Stimulated activated CD4-positive, alpha-beta T cell treated with anti-CD3 and anti-CD28 coated beads, Interleukin-4, amount 100 ng/mL, for 1 hour (primary cell): ENCODE measurements at regions not wholly inside any gene's neighbourhood (a gene's known extent, or its start where the extent isn't known, plus 50 kb on each side); places are given as distances from the start of the nearest gene placed in this dataset.

ENCODE experiments used
- DNase-seq: peaks from one replicate; pipeline ENCODE4 v3.0.0-alpha.2; 2020

- no peak for DNase-seq
Observed at GRCh38 chr16:86171329-86171728, 272.4 kb downstream of the IRF8 start.

DNA sequence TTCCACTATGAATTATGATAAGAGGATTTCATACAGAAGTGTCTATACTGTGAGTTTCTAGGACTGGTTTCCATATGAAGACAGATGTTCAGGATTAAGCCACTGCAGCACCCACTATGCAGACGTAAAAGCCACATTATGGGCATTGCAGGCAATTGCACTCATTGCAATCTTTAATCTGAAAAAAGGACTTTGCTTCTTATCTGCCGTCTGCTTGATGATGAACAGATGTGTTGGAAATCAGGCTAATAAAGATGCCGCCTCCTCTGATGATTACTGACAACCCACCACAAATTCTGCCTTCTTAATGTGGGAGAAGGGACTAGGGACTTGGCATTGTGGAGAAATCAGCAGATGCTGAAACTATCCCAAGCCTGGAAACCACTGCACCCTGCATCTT lies 276.9 kb downstream of the IRF8 start:
- DNase-seq, result no peak

GRCh38 chr16:86176462-86176861 lies 277.5 kb downstream of the IRF8 start:
- DNase-seq, result no peak

GRCh38 chr16:86180244-86180643 lies 281.3 kb downstream of the IRF8 start:
- no peak for DNase-seq

- DNase-seq, result no peak
Observed at GRCh38 chr16:86180780-86181179, 281.8 kb downstream of the IRF8 start.

GRCh38 chr16:86181526-86181925 lies 282.6 kb downstream of the IRF8 start:
- DNase-seq, result no peak

- DNase-seq, result no peak
Observed at GRCh38 chr16:86184185-86184584, 285.2 kb downstream of the IRF8 start.

DNA sequence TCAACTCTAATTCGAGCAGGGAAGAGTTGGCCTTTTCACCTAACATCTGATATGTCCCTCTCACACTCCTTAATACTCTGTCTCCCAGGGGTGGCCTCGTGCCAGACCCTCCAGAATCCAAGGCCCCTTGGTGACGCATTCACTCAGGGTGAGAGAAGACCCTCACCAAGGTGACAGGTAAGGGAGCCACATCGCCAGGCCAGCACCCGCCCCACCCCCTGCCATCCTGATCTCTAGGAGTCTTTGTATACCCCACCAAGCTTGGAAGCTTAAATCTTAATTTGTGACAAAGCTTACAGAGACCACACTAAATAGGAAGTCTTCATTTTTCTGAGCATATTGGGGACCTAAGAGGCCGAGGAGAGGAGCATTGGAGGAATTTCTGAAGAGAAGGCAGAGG lies 286.1 kb downstream of the IRF8 start:
- no peak for DNase-seq

GRCh38 chr16:86186313-86186712 lies 287.4 kb downstream of the IRF8 start:
- no peak for DNase-seq

DNA sequence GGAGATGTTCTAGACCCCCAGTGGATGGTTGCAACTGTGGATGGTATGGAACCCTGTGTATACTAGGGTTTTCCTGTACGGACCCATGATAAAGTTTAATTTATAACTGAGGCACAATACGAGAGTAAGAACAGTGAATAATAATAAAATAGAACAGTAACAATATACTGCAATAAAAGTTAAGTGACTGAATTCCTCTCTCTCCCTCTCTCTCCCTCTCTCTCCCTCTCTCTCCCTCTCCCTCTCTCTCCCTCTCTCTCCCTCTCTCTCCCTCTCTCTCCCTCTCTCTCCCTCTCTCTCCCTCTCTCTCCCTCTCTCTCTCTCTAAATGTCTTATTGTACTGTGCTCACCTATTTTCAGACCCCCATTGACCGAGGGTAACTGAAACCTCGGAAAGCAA lies 291.0 kb downstream of the IRF8 start:
- no peak for DNase-seq

DNA sequence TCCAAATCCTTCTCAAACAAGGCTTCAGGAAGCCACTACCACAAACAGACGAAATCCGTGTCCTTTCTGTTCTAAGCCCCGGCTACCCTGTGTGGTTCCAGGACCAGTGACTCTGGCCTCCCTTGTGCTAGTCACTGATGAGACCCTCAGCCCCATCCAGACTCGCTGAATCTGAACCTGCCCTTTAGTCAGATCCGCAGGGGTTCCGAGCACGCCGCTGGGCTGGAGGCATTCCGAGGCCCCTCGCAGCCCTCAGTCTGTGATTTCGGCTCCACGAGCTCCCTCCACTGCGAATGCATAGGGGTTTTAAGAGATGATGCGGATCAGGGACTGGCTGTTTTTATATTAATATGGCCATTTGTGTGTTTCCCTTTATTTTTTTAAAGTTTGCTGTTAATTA lies 292.7 kb downstream of the IRF8 start:
- no peak for DNase-seq

GRCh38 chr16:86193528-86194193 lies 294.7 kb downstream of the IRF8 start:
- DNase-seq, result no peak

GRCh38 chr16:86195863-86196630 lies 297.1 kb downstream of the IRF8 start:
- no peak for DNase-seq

DNA sequence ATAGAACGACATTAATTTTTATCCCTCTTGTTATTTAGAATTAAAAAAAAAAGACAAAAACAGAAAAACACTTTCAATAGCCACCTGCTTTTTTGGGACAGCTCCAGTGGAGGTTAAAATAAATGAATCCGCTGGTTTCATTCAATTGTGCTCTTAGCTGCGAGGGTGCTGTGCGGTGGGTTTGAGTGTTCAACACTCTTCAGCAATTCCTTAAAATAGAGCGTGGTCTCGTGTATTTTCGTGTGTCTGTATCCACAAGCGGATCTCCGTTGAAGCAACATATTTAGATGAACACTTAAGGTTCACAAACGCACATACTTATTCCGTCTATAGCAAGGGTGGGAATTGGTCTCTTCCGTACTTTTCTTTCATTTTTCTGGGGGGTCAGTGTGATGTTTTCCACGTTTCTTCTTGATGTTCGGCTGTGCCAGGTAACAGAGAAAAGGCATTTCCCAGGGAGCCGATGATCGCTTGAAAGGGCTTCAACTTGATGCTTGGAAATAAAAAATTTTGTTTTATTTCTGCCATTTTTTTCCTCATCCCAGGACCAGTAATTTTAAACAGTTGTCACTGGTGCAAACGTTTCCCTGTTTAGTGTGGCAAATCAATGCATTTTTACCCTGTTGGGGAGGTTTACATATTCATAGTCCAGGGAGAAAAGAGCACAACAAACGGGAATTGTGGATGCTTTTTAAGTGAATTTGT lies 297.9 kb downstream of the IRF8 start:
- no peak for DNase-seq

GRCh38 chr16:86198206-86199118 lies 299.5 kb downstream of the IRF8 start:
- DNase-seq, result no peak

GRCh38 chr16:86199182-86199581 lies 300.2 kb downstream of the IRF8 start:
- no peak for DNase-seq

DNA sequence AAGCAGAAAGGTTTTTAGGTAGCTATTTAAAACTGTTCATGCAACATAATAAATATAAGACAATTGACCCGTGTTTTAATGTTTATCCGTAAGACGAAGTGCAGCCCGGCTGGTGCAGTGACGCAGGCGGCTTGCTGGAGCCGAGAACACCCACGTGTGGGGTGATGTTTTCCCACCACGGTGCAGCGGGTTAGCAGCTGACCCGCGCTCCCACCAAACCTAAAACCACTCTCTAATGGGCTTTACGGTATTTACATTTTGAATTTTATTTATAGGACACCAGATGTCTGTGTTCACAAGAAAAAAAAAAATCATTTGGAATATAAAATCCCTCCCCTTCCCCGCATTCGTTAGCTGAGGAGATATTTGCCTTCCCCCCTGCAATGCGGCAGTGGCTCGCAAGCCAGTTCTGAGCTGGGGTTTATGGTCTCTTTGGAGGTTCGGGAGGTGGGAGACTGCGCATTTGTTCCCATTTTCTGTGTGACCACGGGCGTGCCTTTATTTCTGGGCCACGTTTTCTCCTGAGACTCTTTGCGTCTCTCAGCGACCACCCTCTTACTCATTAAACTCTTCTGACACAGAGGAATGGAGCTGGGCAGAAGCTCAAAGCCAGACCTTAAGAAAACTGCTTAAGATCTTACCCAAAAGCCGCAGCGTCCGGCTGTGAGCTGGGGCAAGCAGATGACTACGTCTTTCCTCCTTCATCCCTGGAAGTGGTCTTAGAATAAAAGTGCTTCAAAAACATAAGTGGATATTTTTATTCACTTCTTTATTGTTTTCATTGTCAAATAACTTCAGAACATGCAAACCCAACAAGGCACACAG lies 301.1 kb downstream of the IRF8 start:
- DNase-seq, result no peak

DNA sequence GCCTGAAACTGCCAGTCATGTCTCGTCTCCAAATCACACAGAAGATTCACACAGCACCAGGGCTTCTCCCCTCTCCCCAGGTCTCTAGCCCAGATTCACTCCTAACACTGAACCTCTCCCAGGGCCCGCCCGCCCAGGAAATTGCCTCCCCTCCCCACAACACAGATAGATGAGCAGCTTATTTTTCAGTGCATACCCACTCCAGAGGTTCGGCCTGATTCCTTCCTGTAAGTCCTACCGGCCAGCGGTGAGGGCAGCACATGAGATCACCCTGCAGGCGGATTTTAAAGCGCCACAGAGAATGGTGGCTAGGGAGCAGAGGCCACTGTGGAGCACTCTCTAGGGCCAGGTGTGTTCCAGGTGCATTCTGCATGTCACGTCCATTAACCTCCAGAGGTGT lies 301.8 kb downstream of the IRF8 start:
- no peak for DNase-seq

GRCh38 chr16:86201746-86202145 lies 302.8 kb downstream of the IRF8 start:
- no peak for DNase-seq

DNA sequence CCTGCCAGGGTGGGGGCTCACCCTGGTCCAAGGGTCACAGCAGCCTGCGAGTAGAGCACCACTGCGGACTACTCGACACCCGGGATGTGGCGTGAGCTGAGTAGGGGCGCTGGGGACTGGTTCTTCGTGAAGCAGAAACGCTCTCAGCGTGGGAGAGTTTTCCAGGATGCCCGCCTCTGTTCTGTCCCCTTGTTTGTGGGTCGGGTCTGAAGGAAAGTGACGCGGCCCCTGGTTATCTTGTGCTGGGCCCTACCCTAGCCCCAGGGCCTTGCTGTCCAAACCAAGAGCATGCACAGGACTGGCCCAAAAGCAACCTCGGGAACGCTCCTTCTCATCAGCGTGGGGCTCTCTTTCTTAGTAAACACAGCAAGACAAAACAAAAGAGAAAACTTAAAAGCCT lies 303.3 kb downstream of the IRF8 start:
- DNase-seq, result no peak

DNA sequence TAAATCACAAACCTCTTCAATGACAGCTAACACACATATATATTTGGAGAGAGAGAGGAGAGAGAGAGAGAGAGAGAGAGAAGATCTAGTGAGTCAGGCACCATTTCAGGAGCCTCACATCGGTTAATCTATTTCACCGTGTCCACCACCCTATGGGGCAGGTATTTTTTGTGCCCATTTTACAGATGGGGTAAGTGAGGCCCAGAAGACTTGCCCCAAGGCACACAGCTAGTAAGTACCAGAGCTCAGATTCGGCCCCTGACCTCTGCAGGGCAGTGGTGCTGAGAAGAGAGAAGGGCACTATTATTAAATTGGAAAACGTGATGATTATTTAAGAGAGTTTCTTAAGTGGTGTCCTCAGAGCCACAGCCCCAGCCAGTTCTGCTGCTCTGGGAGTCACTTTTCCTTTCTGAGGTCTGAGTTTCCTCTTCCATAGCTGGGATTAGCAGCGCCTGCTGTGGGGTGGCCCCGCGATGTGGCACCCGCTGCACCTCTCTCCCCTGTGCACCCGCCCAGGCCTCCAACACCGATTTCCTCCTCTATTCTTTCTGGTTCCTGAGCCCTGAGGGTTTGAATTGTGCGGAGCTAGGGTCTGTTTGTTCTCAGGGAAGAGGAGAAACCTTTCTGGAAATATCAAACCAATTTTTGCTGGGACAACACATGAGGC lies 303.9 kb downstream of the IRF8 start:
- DNase-seq, result no peak
